ENCODE measurements at regions not wholly inside any gene's neighbourhood (a gene's known extent, or its start where the extent isn't known, plus 50 kb on each side); places are given as distances from the start of the nearest gene placed in this dataset.
"Not testable (repeated sequence)": the region's sequence is repeated elsewhere in the genome, so short reads cannot be mapped to it uniquely, and the experiment has no call there.

GRCh38 chr3:163513149-163513657, 1565.1 kb downstream of the SI start:
- no peaks in the 10 kb centered on the region for H3K27me3 ChIP-seq (ENCODE audit: control insufficient read depth, insufficient read depth, low read length)
- H3K36me3 ChIP-seq (replicated peaks; ENCODE audit: control insufficient read depth, insufficient read depth, low read length), result no peaks in the 10 kb centered on the region
- H3K4me3 ChIP-seq (ENCODE audit: insufficient read depth, low read depth, low read length), result no peak overlapping the region
- no peak for DNase-seq

GRCh38 chr3:163508206-163508605, 1570.1 kb downstream of the SI start:
- H3K36me3 ChIP-seq (replicated peaks; ENCODE audit: control insufficient read depth, insufficient read depth, low read length), result no peaks in the 10 kb centered on the region
- no peak for DNase-seq
- no peaks in the 10 kb centered on the region for H3K27me3 ChIP-seq (ENCODE audit: control insufficient read depth, insufficient read depth, low read length)
- H3K4me3 ChIP-seq (ENCODE audit: insufficient read depth, low read depth, low read length), result no peak overlapping the region

- DNase-seq, result no peak
- Histone ChIP-seq H3K36me3 (replicated peaks; ENCODE audit: control insufficient read depth, insufficient read depth, low read length) (no peaks in the 10 kb centered on the region), H3K27me3 (ENCODE audit: control insufficient read depth, insufficient read depth, low read length) (no peaks in the 10 kb centered on the region), H3K4me3 (ENCODE audit: insufficient read depth, low read depth, low read length) (no peak overlapping the region)
These were observed 1573.3 kb downstream of the SI start for GRCh38 chr3:163504974-163505373.

GRCh38 chr3:163499736-163500219, 1578.5 kb downstream of the SI start:
- DNase-seq; H3K36me3 ChIP-seq (replicated peaks; ENCODE audit: control insufficient read depth, insufficient read depth, low read length); H3K4me3 ChIP-seq (ENCODE audit: insufficient read depth, low read depth, low read length); H3K27me3 ChIP-seq (ENCODE audit: control insufficient read depth, insufficient read depth, low read length): not testable (repeated sequence)

- H3K27me3 ChIP-seq (ENCODE audit: control insufficient read depth, insufficient read depth, low read length); H3K36me3 ChIP-seq (replicated peaks; ENCODE audit: control insufficient read depth, insufficient read depth, low read length); DNase-seq; H3K4me3 ChIP-seq (ENCODE audit: insufficient read depth, low read depth, low read length): not testable (repeated sequence)
These were observed 1579.2 kb downstream of the SI start for GRCh38 chr3:163498842-163499735.

- no peak for DNase-seq
- Histone ChIP-seq H3K27me3 (ENCODE audit: control insufficient read depth, insufficient read depth, low read length) (no peaks in the 10 kb centered on the region), H3K4me3 (ENCODE audit: insufficient read depth, low read depth, low read length) (no peak overlapping the region)
These were observed 1586.6 kb downstream of the SI start for GRCh38 chr3:163491714-163492113.

GRCh38 chr3:163490119-163490518, 1588.2 kb downstream of the SI start:
- no peak overlapping the region for H3K4me3 ChIP-seq (ENCODE audit: insufficient read depth, low read depth, low read length)
- peak; percentile 21 for DNase-seq
- no peaks in the 10 kb centered on the region for H3K27me3 ChIP-seq (ENCODE audit: control insufficient read depth, insufficient read depth, low read length)
- no peaks in the 10 kb centered on the region for H3K36me3 ChIP-seq (replicated peaks; ENCODE audit: control insufficient read depth, insufficient read depth, low read length)

More at GRCh38 chr3:163491714-163492113, 1586.6 kb downstream of the SI start:
- no peaks in the 10 kb centered on the region for H3K36me3 ChIP-seq (replicated peaks; ENCODE audit: control insufficient read depth, insufficient read depth, low read length)

- no peaks in the 10 kb centered on the region for H3K27me3 ChIP-seq (ENCODE audit: control insufficient read depth, insufficient read depth, low read length)
- no peak overlapping the region for H3K4me3 ChIP-seq (ENCODE audit: insufficient read depth, low read depth, low read length)
- no peak for DNase-seq
- H3K36me3 ChIP-seq (replicated peaks; ENCODE audit: control insufficient read depth, insufficient read depth, low read length), result no peaks in the 10 kb centered on the region
These were observed 1595.6 kb downstream of the SI start for GRCh38 chr3:163482695-163483094.

GRCh38 chr3:163481738-163482137, 1596.6 kb downstream of the SI start:
- no peak for DNase-seq
- Histone ChIP-seq H3K4me3 (ENCODE audit: insufficient read depth, low read depth, low read length) (no peak overlapping the region), H3K27me3 (ENCODE audit: control insufficient read depth, insufficient read depth, low read length) (no peaks in the 10 kb centered on the region), H3K36me3 (replicated peaks; ENCODE audit: control insufficient read depth, insufficient read depth, low read length) (no peaks in the 10 kb centered on the region)

GRCh38 chr3:163476179-163476578, 1602.1 kb downstream of the SI start:
- H3K4me3 ChIP-seq (ENCODE audit: insufficient read depth, low read depth, low read length), result no peak overlapping the region

GRCh38 chr3:163474766-163475165, 1603.5 kb downstream of the SI start:
- no peak for DNase-seq
- Histone ChIP-seq H3K4me3 (ENCODE audit: insufficient read depth, low read depth, low read length) (no peak overlapping the region), H3K36me3 (replicated peaks; ENCODE audit: control insufficient read depth, insufficient read depth, low read length) (no peaks in the 10 kb centered on the region), H3K27me3 (ENCODE audit: control insufficient read depth, insufficient read depth, low read length) (no peaks in the 10 kb centered on the region)

More at GRCh38 chr3:163476179-163476578, 1602.1 kb downstream of the SI start:
- no peaks in the 10 kb centered on the region for H3K36me3 ChIP-seq (replicated peaks; ENCODE audit: control insufficient read depth, insufficient read depth, low read length)
- H3K27me3 ChIP-seq (ENCODE audit: control insufficient read depth, insufficient read depth, low read length), result no peaks in the 10 kb centered on the region
- no peak for DNase-seq

- Histone ChIP-seq H3K27me3 (ENCODE audit: control insufficient read depth, insufficient read depth, low read length) (no peaks in the 10 kb centered on the region), H3K36me3 (replicated peaks; ENCODE audit: control insufficient read depth, insufficient read depth, low read length) (no peaks in the 10 kb centered on the region), H3K4me3 (ENCODE audit: insufficient read depth, low read depth, low read length) (no peak overlapping the region)
- DNase-seq, result no peak
These were observed 1609.6 kb downstream of the SI start for GRCh38 chr3:163468531-163469335.

- no peak overlapping the region for H3K4me3 ChIP-seq (ENCODE audit: insufficient read depth, low read depth, low read length)
- H3K36me3 ChIP-seq (replicated peaks; ENCODE audit: control insufficient read depth, insufficient read depth, low read length), result no peaks in the 10 kb centered on the region
- no peaks in the 10 kb centered on the region for H3K27me3 ChIP-seq (ENCODE audit: control insufficient read depth, insufficient read depth, low read length)
- no peak for DNase-seq
These were observed 1615.8 kb downstream of the SI start for GRCh38 chr3:163462446-163462845.

- no peaks in the 10 kb centered on the region for H3K36me3 ChIP-seq (replicated peaks; ENCODE audit: control insufficient read depth, insufficient read depth, low read length)
- no peaks in the 10 kb centered on the region for H3K27me3 ChIP-seq (ENCODE audit: control insufficient read depth, insufficient read depth, low read length)
- DNase-seq, result no peak
- no peak overlapping the region for H3K4me3 ChIP-seq (ENCODE audit: insufficient read depth, low read depth, low read length)
These were observed 1627.6 kb downstream of the SI start for GRCh38 chr3:163450698-163451097.

GRCh38 chr3:163438760-163439159, 1639.5 kb downstream of the SI start:
- H3K36me3 ChIP-seq (replicated peaks; ENCODE audit: control insufficient read depth, insufficient read depth, low read length), result no peaks in the 10 kb centered on the region
- no peak for DNase-seq
- no peak overlapping the region for H3K4me3 ChIP-seq (ENCODE audit: insufficient read depth, low read depth, low read length)
- no peaks in the 10 kb centered on the region for H3K27me3 ChIP-seq (ENCODE audit: control insufficient read depth, insufficient read depth, low read length)
